Lower leg skin (tissue), 3 donors: ENCODE measurements at regions not wholly inside any gene's neighbourhood (a gene's known extent, or its start where the extent isn't known, plus 50 kb on each side); places are given as distances from the start of the nearest gene placed in this dataset.

ENCODE experiments used
- POLR2A ChIP-seq, 2 donors: fragments of 450-650 bp; IDR thresholded peaks; one replicate each; pipeline ENCODE4 v1.6.1; 2016 to 2017; ENCODE audit warnings: antibody characterized with exemption in 2 of 2, mild to moderate bottlenecking in 1 of 2, moderate library complexity in 1 of 2
- TF ChIP-seq, protein P1 (sequence below), 3 donors: fragments of 450-650 bp; IDR thresholded peaks; one replicate each; pipeline ENCODE4 v1.5.1; 2016; ENCODE audit warnings: antibody characterized with exemption in 3 of 3, mild to moderate bottlenecking in 3 of 3, moderate library complexity in 2 of 3

DNA sequence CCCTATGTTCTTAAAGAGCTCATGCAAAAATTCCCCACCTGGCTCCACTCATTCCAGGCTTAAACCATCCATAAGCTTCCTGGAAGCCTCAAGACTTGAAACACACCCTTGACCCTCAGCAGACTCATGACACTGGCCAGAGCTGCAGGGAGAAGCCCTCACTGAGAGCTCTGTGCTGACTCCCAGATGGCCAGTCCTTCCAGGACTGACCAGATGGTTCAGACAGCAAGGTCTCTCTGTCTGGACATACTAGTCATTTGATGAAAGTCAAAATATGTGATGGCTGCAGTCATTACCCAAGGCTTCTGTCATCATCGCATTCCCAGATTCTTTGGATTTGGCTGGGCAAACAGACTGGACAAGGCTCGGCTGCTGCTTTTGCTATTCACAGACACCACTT lies 397.4 kb downstream of the FOXO1 start:
- TF ChIP-seq POLR2A (IDR thresholded peaks at IDR 0.05) = no peak
- TF ChIP-seq, protein P1, sequence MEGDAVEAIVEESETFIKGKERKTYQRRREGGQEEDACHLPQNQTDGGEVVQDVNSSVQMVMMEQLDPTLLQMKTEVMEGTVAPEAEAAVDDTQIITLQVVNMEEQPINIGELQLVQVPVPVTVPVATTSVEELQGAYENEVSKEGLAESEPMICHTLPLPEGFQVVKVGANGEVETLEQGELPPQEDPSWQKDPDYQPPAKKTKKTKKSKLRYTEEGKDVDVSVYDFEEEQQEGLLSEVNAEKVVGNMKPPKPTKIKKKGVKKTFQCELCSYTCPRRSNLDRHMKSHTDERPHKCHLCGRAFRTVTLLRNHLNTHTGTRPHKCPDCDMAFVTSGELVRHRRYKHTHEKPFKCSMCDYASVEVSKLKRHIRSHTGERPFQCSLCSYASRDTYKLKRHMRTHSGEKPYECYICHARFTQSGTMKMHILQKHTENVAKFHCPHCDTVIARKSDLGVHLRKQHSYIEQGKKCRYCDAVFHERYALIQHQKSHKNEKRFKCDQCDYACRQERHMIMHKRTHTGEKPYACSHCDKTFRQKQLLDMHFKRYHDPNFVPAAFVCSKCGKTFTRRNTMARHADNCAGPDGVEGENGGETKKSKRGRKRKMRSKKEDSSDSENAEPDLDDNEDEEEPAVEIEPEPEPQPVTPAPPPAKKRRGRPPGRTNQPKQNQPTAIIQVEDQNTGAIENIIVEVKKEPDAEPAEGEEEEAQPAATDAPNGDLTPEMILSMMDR (IDR thresholded peaks at IDR 0.05) = no peak
